GM12892 (cell line): ENCODE measurements at regions not wholly inside any gene's neighbourhood (a gene's known extent, or its start where the extent isn't known, plus 50 kb on each side); places are given as distances from the start of the nearest gene placed in this dataset.

Experiments used
- POLR2A ChIP-seq: IDR thresholded peaks from 2 replicates; pipeline ENCODE4 v1.6.1; 2011; ENCODE audit warnings: low read depth, low read length, control low read depth
- POLR2AphosphoS5 ChIP-seq: IDR thresholded peaks from 2 replicates; pipeline ENCODE4 v1.6.1; 2011; ENCODE audit warnings: low read depth, low read length, control low read depth
- TAF1 ChIP-seq: IDR thresholded peaks from 2 replicates; pipeline ENCODE4 v1.6.1; 2011; ENCODE audit warnings: low read depth, mild to moderate bottlenecking, control low read depth, low read length, borderline replicate concordance

DNA sequence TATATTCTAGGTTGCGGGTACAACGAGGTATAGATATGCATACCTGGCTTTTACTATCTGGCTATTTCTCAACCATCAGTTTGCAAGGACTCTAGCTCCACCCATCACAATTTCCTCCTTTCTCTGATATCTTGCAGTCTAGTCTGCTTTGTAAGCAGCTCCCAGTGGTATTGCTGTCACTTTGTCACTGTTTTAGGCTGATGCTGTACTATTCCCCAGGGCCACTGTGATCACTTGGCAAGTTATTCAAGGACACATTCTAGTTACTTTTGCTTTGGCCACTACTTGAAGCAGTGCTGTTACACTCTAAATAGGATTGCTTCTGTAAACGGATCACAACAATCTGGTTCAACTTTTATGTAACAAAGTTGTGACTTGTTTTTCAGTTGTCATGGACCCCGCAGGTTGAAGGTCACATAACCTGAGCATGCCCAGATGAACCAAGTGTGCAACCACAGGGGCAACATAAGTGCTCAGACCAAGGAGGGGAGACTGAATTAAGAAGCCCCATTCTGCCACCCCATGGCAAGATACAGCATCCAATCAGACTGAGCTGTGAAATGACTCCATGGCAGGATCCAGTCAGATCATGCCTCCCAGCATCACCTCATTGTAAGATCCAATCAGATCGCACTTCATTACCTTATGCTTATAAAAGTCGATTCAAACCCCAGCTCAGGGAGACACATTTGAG is 588.4 kb upstream of the CITED2 start:
- TF ChIP-seq TAF1 = no peak
- TF ChIP-seq POLR2A = no peak
- TF ChIP-seq POLR2AphosphoS5 = no peak
